Tibial nerve (tissue), 4 donors: ENCODE measurements at regions not wholly inside any gene's neighbourhood (a gene's known extent, or its start where the extent isn't known, plus 50 kb on each side); places are given as distances from the start of the nearest gene placed in this dataset.

Source experiments
- DNase-seq, 2 donors: peaks; one replicate each; pipeline ENCODE4 v3.0.0-alpha.2; 2019; ENCODE audit warnings: low spot score in 2 of 2
- H3K27ac ChIP-seq, 4 donors: fragments of 200-600 bp; sonication (generic) in 3 of 4; one replicate each; pipeline ENCODE4 v1.5.1; 2017 to 2019; ENCODE audit warnings: mild to moderate bottlenecking in 1 of 4
- H3K27me3 ChIP-seq, 2 donors: fragments of 200-600 bp; sonication (generic) in 1 of 2; one replicate each; pipeline versions ENCODE4 v1.5.1 to v1.6.0; 2017 to 2019
- H3K36me3 ChIP-seq, 3 donors: fragments of 200-600 bp; sonication (generic); one replicate each; pipeline ENCODE4 v1.5.1; 2018 to 2019
- H3K4me1 ChIP-seq, 4 donors: fragments of 200-600 bp; sonication (generic) in 3 of 4; one replicate each; pipeline ENCODE4 v1.5.1; 2017 to 2019
- H3K4me3 ChIP-seq, 4 donors: fragments of 200-600 bp; sonication (generic) in 3 of 4; one replicate each; pipeline ENCODE4 v1.5.1; 2017 to 2019; ENCODE audit warnings: mild to moderate bottlenecking in 1 of 4, moderate library complexity in 1 of 4
- H3K9me3 ChIP-seq, 4 donors: fragments of 200-600 bp; sonication (generic) in 3 of 4; one replicate each; pipeline ENCODE4 v1.5.1; 2017 to 2019
- CTCF ChIP-seq, 5 experiments: fragments of 200-600 bp in 3 of 5; fragments of 450-650 bp in 2 of 5; sonication (generic) in 3 of 5; IDR thresholded peaks; one replicate each; pipeline ENCODE4 v1.5.1; 2016 to 2019; ENCODE audit warnings: antibody characterized with exemption in 5 of 5, mild to moderate bottlenecking in 3 of 5, moderate library complexity in 2 of 5
- EP300 ChIP-seq, 2 donors: sonication (generic); formaldehyde crosslinking; IDR thresholded peaks; one replicate each; pipeline ENCODE4 v1.6.1; 2017; ENCODE audit warnings: antibody characterized with exemption in 2 of 2, mild to moderate bottlenecking in 1 of 2
- POLR2A ChIP-seq, 2 donors: fragments of 450-650 bp; IDR thresholded peaks; one replicate each; pipeline ENCODE4 v1.6.1; 2017; ENCODE audit warnings: antibody characterized with exemption in 2 of 2, mild to moderate bottlenecking in 2 of 2, moderate library complexity in 2 of 2
- WGBS, 2 donors: methylation state at CpG; one replicate each; pipeline ENCODE4 v1.1.5; 2018; 5-methylcytosine and 5-hydroxymethylcytosine counted together

GRCh38 chr7:149642589-149642988 lies 130.8 kb downstream of the ZNF467 start:
- DNase-seq, result no peak
- Histone ChIP-seq H3K27ac (no peak overlapping the region), H3K4me3 (no peak overlapping the region), H3K4me1 (no peaks in the 10 kb centered on the region), H3K27me3 (peaks cover 0 to 3% of the 10 kb centered on the region in 2 donors), H3K36me3 (no peaks in the 10 kb centered on the region), H3K9me3 (no peaks in the 10 kb centered on the region)
- TF ChIP-seq POLR2A (IDR thresholded peaks at IDR 0.05), result no peak
- TF ChIP-seq EP300 (IDR thresholded peaks at IDR 0.05), result no peak
- TF ChIP-seq CTCF (IDR thresholded peaks at IDR 0.05), result no peak
- 64 to 79% methylated on average over 5 of the region's 5 CpGs for WGBS, 2 donors

GRCh38 chr7:149638566-149639320 lies 134.6 kb downstream of the ZNF467 start:
- Histone ChIP-seq H3K4me3 (no peak overlapping the region), H3K27ac (no peak overlapping the region), H3K36me3 (no peaks in the 10 kb centered on the region), H3K9me3 (no peaks in the 10 kb centered on the region), H3K4me1 (no peaks in the 10 kb centered on the region), H3K27me3 (peaks cover 0 to 3% of the 10 kb centered on the region in 2 donors)
- DNase-seq, result no peak
- 86 to 90% methylated on average over 5 of the region's 5 CpGs for WGBS, 2 donors
- TF ChIP-seq POLR2A (IDR thresholded peaks at IDR 0.05) (no peak), EP300 (IDR thresholded peaks at IDR 0.05) (no peak), CTCF (IDR thresholded peaks at IDR 0.05) (no peak)

GRCh38 chr7:149637911-149638565 lies 135.3 kb downstream of the ZNF467 start:
- no peaks in the 10 kb centered on the region for H3K36me3 ChIP-seq
- 86 to 88% methylated on average over 9 of the region's 9 CpGs for WGBS, 2 donors
- peaks cover 0 to 3% of the 10 kb centered on the region in 2 donors for H3K27me3 ChIP-seq
- no peaks in the 10 kb centered on the region for H3K4me1 ChIP-seq
- TF ChIP-seq POLR2A (IDR thresholded peaks at IDR 0.05) (no peak), CTCF (IDR thresholded peaks at IDR 0.05) (no peak), EP300 (IDR thresholded peaks at IDR 0.05) (no peak)
- no peaks in the 10 kb centered on the region for H3K9me3 ChIP-seq
- no peak overlapping the region for H3K27ac ChIP-seq
- H3K4me3 ChIP-seq, result no peak overlapping the region
- no peak for DNase-seq

- DNase-seq, result no peak
- no peaks in the 10 kb centered on the region for H3K36me3 ChIP-seq
- H3K27me3 ChIP-seq, result peaks cover 0 to 3% of the 10 kb centered on the region in 2 donors
- no peaks in the 10 kb centered on the region for H3K4me1 ChIP-seq
- TF ChIP-seq CTCF (IDR thresholded peaks at IDR 0.05), result no peak
- no peak for TF ChIP-seq POLR2A (IDR thresholded peaks at IDR 0.05)
- TF ChIP-seq EP300 (IDR thresholded peaks at IDR 0.05), result no peak
- WGBS, 2 donors, result 51 to 56% methylated on average over 10 of the region's 10 CpGs
- no peaks in the 10 kb centered on the region for H3K9me3 ChIP-seq
- H3K4me3 ChIP-seq, result no peak overlapping the region
- H3K27ac ChIP-seq, result no peak overlapping the region
These were observed 137.6 kb downstream of the ZNF467 start for GRCh38 chr7:149635561-149636329.
